UCSD-AML1 (cell line): ENCODE measurements at regions not wholly inside any gene's neighbourhood (a gene's known extent, or its start where the extent isn't known, plus 50 kb on each side); places are given as distances from the start of the nearest gene placed in this dataset.

Experiments used
- DNase-seq: peaks from one replicate; lab custom pipeline; 2025; ENCODE audit not compliant: unreplicated experiment; lab: John Stamatoyannopoulos, UW

- DNase-seq = no peak
Measured at GRCh38 chr3:168858327-168858726, 762.6 kb upstream of the GOLIM4 start.

DNA sequence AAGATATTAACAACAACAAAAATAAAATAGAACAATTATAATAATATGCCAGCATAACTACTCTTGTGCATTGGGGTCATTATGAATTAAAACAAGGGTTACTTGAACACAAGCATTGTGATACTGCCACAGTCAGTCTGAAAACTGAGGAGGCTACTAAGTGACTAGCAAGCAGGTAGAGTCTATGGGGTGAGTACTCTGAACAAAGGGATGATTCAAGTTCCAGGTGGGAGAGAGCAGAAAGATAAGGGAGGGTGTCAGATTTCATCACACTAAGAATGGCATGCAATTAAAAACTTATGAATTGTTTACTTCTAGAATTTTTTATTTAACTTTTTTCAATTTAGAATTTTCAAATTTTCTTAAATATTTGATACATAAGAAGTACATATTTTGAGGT lies 754.4 kb upstream of the GOLIM4 start:
- DNase-seq = no peak

GRCh38 chr3:168847291-168847883 lies 751.7 kb upstream of the GOLIM4 start:
- DNase-seq = no peak

- no peak for DNase-seq
Measured at GRCh38 chr3:168844894-168845482, 749.3 kb upstream of the GOLIM4 start.

DNA sequence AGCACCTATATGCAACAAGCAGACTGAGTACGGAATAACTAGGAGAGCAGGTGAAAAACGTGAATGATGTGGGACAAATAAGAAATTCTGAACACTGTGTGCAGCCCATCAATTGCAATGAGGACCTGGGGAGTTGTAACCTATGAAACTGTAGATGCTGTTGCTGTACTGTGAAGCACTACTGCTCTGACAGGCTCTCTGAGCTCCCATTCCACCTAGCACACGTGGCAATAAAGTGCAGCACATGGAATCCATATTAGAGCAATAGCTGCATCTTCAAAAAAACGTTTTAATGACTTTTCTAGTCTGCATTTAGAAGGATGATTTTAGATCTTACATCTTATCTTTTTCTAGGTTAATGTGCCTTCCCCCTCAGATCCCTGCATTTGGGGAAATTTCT lies 748.7 kb upstream of the GOLIM4 start:
- DNase-seq = no peak

- DNase-seq = no peak
Measured at GRCh38 chr3:168843481-168843880, 747.8 kb upstream of the GOLIM4 start.

DNA sequence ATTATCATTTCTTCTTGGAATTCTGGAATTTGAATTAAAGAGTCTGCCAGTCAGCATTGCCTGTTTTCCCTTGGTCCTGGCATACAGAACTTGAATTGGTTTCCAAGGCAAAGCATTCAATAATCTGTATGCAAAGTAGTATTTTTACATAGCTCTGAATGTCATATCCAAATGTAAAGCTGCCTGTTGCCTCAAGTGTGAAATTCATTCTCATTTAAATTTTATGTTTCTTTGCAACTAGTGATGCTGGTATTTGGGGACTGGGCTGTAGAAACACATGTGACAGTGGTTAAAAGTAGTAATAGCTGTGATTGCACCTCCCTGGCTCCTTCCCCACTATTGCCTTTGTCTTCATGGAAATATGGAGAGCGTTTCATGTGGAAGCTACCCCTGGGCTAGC lies 743.9 kb upstream of the GOLIM4 start:
- no peak for DNase-seq

GRCh38 chr3:168834558-168834957 lies 738.8 kb upstream of the GOLIM4 start:
- no peak for DNase-seq

DNA sequence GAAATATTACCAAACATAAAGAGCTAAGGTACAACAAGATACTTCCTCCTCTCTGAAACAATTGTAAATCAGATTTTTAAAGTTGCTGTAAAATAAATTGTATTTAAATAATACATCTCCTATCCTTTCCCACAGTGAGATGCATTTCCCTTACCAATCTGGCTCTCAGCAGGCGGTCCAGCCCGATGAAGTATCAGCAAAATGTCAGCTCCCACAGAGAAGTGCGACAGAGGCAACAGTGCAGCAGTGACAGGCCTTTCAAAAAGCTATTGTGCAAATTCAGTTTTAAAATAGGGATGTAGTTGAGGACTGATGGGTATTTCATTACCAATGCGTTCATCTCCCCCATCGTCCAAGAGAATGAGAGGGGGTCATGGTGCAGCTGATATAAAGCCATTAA lies 733.2 kb upstream of the GOLIM4 start:
- DNase-seq = no peak

GRCh38 chr3:168828536-168828935 lies 732.8 kb upstream of the GOLIM4 start:
- no peak for DNase-seq

DNA sequence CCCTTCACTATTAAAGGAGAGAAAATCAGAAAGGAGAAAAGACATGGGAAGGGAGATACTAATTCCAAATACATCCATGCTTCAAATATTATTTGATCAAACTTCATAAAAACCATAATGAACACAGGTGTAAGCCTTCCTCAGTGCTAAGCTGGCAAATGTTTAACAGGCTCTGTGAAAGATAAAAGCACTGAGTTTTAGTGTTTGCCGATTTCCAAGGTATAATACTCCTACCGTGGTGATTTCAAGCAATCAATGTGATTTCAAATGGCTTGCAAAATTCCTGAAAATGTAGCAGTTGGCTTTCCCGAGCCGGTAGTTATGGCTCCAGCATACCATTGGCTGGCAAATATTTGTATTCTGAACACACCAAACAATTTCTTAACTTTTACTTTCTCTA lies 732.3 kb upstream of the GOLIM4 start:
- no peak for DNase-seq

DNA sequence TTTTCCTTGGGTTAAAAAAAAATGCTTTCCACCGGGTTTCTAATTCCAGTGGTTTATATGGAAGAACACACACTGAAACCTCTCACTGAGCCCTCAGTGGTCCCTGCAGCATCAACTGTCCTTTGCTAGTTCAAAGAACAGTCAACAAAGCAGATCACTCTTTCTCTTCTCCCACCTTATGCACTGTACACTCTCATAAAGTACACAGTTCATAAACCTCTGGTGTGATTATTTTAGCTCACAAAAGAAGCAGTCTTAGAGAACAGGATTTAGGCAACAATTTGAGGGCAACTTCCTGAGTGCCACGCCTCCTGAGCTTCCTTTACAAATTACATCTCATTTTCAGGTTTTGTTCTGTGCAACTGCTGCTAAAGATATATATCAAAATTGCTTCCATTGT lies 728.4 kb upstream of the GOLIM4 start:
- no peak for DNase-seq

- DNase-seq = no peak
Measured at GRCh38 chr3:168823466-168823865, 727.7 kb upstream of the GOLIM4 start.

DNA sequence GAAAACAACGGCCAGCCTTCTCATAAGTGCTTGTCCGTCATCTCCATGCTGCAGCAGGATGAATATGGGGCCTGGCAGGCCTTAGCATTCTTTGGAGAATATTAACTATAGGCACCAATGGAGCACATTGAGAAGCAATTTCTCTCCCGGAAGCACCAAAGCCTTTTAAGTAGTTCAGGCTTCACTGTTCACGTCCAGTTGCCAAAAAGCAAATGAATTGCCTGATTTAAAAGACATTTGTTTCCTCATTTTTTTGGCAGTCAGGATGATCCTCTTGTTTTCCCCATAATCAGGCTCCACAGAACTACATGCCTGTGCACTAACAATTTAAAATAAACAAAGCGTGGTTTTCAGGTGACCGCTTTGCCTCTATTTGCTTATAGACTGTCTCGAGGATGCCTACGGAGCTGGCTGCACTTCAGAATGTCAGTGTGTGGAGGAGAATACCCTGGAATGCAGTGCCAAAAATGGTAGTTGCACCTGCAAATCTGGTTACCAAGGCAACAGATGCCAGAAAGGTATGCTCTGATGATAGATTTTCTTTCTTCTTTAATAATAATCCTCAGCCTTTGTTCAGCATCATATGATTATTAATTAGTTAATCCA lies 725.2 kb upstream of the GOLIM4 start:
- DNase-seq = no peak

GRCh38 chr3:168817177-168817576 lies 721.5 kb upstream of the GOLIM4 start:
- no peak for DNase-seq

DNA sequence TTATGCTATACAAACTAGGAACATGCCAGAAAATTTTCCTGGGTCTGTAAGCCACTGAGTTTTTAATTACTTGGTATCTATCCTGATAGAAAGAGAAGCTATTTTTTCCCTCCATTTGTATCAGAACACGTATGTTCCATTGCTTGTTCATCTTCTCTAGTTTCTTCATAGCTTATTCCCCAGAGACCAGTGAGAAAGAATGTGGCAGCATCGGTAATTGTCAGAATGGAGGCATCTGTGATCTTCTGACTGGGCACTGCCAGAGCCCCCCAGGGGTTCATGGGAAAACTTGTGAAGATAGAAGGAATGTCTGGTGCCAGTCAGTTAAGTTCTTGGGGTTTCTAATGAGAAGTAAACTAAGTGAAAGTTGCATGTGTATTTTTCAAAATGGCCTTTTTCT lies 720.2 kb upstream of the GOLIM4 start:
- no peak for DNase-seq

- no peak for DNase-seq
Measured at GRCh38 chr3:168813225-168813802, 717.6 kb upstream of the GOLIM4 start.

- no peak for DNase-seq
Measured at GRCh38 chr3:168812234-168812633, 716.5 kb upstream of the GOLIM4 start.

- no peak for DNase-seq
Measured at GRCh38 chr3:168808596-168808995, 712.9 kb upstream of the GOLIM4 start.

- DNase-seq = no peak
Measured at GRCh38 chr3:168807448-168807847, 711.7 kb upstream of the GOLIM4 start.

GRCh38 chr3:168806871-168807270 lies 711.1 kb upstream of the GOLIM4 start:
- no peak for DNase-seq

DNA sequence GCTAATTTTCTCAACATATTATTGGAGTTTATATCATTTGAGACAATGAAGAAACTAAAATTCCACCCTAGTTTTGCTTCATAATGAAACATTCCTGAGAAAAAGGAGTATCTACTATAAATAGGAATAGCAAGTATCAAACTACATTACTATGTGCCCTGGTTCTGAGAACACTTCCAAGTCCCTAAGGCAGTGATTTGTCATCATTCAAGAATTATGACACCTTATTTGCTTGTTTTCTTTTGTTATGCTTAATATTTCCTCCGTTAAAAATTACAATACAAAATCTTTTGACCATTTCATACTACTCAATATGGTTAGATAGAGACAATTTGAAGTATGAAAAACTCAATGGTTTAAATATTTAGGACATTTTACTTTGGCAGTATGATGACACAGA lies 707.8 kb upstream of the GOLIM4 start:
- no peak for DNase-seq

- DNase-seq = no peak
Measured at GRCh38 chr3:168802766-168803165, 707.0 kb upstream of the GOLIM4 start.
